HG03097 (cell line): ENCODE measurements at regions not wholly inside any gene's neighbourhood (a gene's known extent, or its start where the extent isn't known, plus 50 kb on each side); places are given as distances from the start of the nearest gene placed in this dataset.
A peak's percentile ranks its signal among the peaks of the same experiment; 100 is the strongest.

Source experiments
- ATAC-seq: cut with Tn5 transposase; IDR thresholded peaks from one replicate; pipeline ENCODE4 v1.9.1; 2021; ENCODE audit not compliant: unreplicated experiment, low FRiP score

DNA sequence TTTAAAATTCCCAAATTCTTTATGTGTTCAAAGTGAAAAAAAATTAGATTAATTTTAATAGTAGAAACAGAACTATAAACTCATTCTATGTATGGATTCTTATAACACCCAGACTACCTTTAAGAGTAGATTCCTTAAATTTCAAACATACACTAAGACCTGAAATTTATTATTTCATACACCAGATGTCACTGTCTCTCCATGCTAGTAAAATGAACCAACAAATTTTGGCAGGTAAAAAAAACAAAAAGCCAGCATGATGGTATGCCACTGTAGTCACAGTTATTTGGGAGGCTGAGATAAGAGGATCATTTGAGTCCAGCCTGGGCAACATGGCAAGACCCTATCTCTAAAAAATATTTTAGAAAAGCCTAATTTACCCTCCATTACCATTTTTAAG, 461.3 kb upstream of the NAALADL2 start:
- no peak for ATAC-seq

DNA sequence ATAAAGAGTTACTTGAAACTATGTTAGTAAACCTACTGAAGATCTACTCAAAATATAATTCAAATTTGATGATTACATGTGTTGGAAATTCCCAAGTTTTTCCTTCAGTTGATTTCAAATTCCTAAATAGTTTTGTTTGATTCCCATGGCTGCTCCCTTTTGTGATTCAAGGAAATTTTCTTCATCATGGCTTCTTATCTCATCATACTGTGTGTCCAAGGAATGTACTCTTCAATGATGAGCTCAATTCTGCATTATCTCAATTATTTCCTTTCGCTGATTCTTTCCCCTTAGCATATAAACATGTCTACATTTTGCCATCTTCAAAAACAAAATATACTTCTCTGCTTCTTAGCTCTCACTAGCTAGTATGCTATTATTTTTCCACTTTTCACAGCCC, 460.4 kb upstream of the NAALADL2 start:
- no peak for ATAC-seq

DNA sequence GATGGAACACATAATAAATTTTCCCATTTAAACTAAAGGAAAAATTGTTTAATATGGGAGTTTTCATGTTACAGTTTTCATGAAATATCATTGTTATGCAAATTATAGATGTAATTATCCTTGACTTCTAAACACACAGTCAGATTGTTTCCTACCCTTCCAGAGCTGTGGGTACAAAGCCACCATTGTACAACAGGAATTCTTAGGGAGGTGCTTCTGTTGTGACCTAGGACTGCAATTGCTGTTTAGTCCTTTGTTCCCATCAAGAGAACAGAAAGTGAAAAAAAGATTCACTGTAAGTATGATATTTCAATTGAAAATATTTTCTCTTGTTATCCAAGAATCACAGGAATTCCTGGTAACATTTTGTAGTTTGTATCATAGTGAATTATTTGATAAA, 455.3 kb upstream of the NAALADL2 start:
- ATAC-seq = no peak

DNA sequence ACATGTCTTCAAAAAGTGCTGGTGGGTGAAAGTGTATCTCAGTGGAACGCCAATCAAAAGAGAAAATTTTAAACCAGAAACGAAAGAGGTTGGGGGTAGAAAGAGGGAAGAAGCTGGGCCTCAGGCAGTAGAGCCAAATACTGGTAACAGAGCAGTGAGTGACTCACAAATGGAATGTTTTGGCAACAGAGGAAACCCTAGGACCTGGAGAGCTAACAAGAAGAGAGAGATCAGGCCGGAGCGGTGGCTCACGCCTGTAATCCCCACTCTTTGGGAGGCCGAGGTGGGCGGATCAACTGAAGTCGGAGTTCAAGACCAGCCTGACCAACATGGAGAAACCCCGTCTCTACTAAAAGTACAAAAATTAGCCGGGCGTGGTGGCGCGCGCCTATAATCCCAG, 450.8 kb upstream of the NAALADL2 start:
- no peak for ATAC-seq

DNA sequence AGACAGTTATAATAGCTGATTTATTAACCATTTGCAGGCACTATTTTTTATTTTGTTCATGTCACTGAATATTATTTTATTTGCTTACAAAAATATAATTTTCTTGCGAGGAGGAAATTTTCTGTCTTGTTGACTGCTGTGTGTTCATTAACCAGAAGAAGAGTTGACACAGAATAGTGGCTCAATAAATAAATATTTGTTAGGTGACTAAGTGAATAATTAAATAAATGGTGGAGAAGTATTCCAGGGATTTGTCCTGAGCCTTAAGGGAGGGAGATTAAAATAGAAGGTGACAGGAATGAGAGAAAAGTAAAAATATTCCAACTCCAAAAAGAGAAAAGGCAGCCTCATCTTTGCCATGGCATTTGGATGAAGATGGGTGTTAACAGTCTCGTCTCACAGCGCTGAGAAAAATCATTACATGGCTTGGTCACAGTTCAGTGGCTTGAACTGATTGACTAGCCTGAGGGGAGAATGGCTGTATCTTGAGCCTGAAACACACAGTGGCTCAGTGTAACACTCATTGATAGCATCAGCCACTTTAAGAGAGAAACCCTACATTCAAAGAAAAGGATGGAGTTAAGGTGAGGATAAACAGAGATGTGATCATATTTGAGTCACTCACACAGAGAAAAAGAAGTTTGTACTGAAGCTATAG, 449.9 kb upstream of the NAALADL2 start:
- ATAC-seq = no peak

DNA sequence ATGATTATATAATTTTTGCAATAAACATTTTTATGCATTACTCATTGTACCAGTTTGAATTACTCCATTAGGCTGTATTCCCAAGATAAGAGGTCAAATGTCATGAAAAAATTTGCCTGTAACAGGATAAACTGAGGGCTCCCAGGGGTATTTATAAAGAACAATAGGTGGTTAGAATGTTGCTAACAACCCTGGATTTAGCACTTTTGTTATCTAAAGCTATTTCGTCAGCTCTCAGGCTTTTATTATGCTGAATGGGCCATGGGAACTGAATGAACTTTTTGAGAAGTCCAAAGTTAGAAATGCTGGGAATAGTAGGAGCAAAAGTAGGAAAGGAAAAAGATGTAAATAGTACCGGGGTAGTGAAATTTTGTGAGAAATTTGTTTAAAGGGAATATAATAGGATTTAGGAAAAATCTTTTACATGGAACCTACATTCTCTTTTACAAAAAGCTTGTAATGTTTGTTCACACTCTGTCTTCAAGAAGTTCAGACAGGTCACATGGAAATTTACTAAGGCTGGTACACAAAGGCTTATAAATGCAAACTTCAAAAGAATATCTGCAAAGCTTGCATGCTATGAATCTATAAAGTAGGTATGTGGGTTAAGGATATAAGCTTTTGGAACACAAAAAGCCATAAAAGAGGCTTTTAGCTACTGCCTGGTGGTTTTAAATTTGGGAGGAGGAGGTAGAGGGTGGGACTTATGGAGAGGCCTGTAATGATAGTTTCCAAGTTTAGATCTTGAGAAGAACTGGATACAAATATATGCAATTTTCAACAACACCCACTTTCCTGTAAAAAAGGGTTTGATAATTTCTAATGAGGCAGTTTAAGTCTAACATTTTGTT, 445.8 kb upstream of the NAALADL2 start:
- no peak for ATAC-seq

DNA sequence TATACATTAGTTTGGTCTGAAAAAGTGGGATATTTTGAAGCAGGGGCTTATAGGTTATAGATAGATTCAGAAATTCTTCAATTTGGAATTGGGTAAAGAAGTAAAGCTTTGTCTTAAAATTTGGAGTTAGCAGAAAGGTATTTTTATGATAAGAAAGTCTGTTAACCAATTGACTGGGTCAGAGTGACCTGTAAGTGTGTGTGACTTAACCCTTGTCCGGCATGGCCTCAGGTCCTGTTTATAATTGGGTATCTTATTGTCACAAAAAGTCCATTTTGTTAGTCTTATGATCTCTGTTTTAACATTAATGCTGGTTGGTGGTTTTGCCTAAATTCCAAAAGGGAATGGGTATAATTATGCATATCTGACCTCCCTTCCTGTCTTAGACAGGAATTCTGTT, 444.2 kb upstream of the NAALADL2 start:
- no peak for ATAC-seq

DNA sequence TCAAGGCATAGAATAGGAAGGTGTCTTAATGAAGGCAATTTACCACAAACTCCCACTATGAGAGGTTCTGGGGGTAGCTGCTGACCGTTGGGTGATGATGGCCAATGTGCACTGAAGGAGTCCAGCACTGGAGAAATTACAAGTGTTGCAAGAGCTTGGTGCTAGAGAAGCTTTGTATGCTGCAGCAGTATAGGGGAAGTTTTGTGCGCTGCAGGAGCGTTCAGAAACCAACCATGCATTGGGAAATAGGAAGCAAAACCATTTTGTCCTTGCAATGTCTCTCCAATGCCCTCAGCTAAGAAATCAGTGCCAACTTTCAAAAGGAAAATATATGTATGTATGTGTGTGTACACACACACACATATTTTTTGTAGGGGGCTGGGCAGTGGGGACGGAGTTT, 441.6 kb upstream of the NAALADL2 start:
- no peak for ATAC-seq

DNA sequence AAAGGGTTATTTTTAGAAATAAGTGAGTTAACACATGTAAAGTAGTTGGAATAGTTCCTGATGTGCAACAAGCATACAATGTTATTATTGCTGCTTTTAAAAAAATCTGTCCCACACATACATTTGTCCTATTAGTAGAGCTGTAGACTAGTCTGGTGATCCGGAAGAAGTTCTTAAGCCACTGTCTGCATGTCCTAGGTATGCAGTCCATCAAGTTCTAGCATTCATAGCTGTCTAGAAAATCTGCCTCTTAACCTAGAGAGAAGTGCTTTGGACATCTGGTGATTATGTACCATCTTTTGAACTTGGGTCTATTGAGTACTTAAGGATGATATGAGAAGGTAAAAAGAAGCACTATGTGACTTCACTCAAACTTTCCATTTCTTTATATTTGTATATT, 439.9 kb upstream of the NAALADL2 start:
- no peak for ATAC-seq

DNA sequence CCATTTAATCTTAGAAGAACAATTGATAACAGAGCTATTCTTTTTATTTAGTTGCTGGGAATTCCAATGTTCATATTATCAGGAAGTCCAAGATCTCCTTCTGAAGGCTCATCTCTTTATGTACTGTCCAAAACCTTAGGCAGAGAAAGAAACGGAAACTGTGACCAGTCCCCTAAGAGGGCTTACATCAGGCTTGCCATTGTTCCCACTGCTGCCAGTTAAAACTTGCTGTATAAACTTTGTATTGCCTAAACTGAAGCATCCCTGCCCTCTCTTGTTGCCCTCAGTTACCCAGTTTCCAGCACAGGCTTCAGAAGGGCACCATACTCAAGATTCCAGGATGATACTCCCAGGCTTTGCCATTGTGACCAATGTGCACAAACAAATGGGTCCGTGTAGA, 435.2 kb upstream of the NAALADL2 start:
- no peak for ATAC-seq

DNA sequence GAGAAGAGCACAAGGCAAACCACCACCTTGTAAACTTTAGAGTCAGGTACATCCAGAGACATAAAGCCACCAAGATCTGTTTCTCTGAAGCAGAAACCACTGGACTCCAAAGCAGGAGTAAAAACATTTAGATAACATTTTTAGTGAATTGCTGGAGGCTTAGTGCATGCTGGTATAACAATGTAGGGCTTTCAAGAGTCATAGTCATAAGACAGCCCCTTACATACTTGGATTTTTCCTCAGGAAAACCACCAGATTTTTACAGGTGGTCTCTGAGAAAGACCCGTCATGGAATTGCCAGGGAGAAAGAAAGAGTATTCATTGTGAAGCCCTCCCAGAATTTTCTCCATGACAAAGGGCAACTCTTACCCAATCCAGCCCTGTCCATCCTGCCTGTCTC, 434.5 kb upstream of the NAALADL2 start:
- ATAC-seq = no peak

DNA sequence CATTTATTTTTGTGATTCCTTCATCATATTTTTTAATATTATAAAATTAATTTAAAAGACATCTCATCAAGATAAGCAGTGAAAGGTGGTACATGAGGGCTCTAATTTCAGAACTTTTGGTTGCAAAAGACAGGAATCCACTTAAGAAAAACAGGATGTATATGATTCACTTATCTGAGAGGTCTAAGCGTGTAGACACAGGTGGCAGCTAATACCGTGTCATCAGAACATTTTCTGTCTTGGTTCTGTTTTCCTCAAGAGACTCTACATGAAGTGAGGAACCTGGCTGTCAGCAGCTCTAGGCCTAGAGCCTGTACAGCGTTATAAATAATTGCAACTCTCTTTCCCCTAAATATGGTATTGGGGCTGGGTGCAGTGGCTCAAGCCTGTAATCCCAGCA, 433.7 kb upstream of the NAALADL2 start:
- ATAC-seq = no peak

DNA sequence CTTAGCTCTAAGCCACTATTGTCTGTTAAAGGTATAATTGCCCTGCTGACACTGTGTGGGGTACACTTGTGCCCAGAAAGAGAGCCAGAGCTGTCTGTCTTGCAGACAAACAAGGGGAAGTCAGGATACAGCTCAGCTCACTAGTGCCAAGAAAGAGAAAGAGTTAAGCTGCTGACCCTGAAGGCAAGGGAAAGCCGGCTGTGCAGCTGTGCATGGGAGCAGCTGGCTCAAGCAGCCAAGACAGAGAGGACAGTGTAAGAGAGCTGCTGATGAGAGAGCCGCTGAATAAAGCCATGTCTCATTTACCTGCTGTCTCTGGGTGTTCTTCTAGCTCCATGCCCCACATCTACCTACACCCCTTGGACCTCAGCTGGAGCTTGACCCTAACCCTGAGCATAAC, 428.1 kb upstream of the NAALADL2 start:
- ATAC-seq = no peak

DNA sequence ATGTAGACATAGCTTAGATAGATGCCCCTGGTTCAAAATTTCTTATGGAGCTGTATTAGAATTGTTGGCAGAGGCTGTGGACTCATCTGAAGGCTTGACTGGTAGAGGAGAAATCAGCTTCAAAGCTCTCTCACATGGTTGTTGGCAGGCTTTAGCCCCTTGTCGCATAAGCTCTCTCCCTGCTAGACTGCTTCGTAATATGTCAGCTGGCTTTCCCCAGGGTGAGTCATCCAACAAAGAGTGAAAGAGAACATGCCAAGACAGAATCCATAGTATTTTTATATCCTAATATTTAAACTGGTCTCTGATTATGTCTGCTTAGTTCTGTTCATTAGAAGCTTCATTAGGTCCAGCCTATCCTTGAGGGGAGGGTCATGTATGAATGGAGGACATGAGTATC, 427.4 kb upstream of the NAALADL2 start:
- no peak for ATAC-seq

DNA sequence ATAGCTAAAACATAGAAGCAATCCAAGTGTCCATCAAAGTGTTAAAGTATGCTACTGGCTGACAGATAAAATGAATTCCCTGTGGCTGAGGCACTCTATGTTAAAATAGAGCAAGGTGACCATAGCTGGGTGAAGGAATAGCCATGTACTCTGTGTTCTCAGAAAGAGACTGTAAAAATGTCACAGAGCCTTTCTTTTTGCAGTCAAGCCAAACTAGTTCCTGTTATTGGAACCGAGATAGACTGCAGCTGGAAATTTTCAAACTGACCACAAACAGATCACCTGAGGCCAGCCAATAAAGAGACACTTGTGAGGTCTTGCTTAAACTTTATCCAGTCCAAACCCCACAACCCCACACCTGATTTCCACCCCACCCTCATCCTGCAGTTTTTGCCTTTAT, 422.8 kb upstream of the NAALADL2 start:
- no peak for ATAC-seq

DNA sequence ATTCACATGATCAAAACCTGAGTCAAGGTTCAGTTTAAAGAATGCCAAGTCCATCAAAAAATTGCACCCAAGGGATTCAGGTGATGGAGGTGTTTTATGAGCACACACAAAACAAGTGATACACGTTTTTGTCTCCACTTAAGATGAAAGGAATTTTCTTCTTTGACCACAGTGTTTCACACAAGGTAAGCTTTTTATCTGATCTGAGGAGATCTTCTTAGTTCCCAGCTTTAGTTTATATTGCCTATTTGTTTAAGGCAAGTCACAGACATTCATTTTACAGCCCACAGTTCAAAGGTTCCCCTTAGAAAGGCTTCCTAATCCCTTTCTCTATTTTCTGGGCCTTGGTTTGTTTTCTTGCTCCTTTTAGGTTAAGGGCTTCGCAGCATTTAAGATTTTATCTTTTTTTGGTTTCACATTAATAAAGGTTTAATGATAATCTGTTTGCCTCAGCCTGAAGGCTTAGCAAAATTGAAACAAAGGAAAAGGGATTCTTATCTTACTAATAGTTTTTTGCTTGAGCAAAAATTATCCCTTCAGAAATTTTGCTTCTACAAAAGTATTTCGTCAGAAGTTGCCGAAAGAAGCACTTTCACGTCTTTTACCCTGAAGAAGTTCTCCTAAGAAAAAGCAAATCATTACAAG, 420.5 kb upstream of the NAALADL2 start:
- no peak for ATAC-seq

DNA sequence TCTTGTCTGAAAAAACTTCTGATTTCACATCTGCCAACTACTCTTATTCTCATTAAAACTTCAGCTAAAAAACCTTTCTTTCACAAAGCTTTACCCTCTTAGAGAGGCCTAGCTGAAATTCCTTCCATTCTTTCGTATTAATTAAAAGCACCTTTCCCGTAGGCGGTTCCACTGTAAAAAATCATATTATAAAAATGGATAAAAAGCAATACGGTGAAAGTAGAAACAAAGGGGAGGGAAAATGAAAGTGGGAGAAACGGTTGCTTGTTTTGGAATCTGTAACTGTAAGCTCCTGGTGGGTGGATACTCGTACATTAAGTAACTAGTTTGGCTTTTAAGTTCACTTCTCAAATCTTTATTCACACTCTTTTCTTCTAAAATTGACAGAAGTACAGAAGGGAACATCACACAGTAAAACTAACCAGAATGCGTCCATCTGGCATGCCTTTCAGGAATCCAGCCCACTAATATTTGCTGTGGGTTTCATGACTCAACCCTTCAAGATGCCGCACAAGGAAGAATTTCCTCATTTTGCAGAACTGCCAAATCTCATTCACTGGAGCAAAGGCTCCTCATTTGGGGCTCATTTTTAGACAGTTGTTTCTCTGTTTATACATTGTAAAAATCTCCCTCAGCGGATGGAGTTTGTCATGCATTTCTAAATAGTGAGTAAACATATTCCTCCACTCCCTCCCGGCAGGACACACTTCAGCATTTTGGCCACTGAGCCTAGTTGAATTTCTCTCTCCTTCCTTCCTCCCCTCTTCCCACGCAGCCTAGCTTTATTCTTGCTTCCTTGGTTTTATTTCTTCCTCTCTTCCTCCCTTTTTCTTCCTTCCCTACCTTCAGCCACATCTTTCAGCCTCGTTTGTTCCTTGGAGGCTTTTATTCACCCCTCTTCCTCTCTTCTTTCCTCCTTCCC, 419.5 kb upstream of the NAALADL2 start:
- no peak for ATAC-seq

DNA sequence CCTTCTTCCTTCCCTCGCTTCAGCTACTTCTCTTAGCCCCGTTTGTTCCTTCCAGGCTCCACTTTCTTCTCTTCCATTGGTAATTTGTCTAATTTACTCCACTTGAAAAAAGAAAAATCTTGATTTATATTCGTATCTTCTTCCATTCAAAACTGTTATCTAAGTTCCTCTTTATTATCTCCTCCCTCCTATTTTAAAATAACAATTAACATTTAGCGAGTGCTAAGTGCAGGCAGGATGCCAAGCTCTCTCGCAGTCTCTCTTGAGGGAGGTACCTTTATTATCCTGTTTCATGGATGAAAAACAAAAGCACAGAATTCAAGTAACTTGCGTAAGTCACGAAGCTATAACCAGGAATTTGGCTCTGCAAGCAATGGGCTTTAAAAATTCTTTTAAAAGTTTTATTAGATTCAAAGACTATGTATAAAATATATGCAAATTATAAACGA, 418.9 kb upstream of the NAALADL2 start:
- no peak for ATAC-seq

DNA sequence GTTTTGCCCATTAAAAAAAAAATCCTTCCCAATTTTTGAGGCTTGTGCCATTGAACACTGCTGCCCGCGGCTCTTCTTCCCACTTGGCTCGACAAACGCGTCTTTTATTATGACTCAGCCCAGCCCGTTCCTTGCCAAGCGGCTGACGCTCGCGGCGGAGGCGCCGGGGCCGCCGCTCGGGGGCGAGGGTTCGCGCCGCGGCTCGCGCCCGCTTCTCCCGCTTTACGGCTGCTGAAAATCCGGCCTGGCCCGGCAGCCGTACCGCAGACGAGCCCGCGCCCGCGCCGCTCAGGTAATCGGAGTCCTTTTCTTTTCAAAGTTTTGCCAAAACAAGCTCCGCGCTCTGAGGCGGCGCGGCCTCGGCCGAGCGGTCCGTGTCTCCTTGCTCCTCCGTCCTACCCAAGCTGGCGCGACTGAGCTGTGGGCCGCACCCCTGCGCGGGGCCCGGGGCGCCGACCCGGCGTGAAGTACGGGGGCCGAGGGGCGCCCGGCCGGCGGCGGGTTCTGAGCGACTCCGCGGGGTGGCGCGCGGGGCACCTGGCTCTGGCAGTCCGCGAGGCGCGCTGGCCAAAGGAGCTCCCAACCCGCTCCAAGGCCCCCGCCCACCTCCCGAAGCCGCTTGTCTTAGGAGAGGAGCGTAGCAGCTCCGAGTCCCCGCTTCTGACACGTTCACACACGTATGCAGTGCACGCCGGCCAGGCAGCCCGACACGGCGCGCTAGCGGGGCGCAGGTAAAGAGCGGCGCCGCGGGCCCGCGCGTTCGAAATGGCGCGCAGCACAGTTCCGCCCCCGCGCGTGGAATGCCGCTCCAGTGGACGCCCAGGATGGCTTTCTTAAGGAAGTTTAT, 418.2 kb upstream of the NAALADL2 start:
- ATAC-seq = peak; percentile 71
